GM19455 (cell line): ENCODE measurements at regions not wholly inside any gene's neighbourhood (a gene's known extent, or its start where the extent isn't known, plus 50 kb on each side); places are given as distances from the start of the nearest gene placed in this dataset.

Experiments used
- ATAC-seq: cut with Tn5 transposase; IDR thresholded peaks from one replicate; pipeline ENCODE4 v1.9.1; 2021; ENCODE audit not compliant: unreplicated experiment

DNA sequence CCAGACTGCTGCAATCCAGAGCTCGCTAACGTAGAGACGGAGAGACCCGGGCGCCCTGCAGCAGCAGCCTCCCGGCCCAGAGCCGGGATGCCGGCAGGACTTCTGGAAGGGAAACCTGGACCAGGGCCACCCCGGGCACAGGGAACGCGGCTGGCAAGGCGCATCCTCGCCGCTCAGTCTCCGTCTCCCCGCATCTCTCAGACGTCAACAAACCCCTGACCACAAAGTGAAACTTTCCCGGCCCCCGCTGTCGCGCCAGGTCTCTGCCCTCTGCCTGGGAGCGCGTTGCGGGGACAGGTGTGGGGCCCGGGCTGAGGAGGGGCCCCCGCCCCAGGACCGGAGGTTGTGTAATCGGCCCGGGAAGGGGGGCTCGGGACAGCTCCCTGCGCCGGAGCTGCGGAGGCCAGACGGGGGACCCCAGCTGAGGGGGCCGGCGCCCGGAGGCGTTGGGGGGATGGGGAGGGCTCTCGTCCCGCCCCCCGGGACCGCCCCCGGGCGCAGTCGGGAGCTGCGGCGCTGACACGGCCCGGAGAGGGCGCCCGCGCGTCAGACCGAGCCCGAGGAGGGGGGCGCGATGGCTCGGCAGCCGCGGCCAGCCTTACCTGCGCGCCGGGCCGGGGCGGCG, 116.6 kb upstream of the HIVEP3 start:
- ATAC-seq, result peak; percentile 78

DNA sequence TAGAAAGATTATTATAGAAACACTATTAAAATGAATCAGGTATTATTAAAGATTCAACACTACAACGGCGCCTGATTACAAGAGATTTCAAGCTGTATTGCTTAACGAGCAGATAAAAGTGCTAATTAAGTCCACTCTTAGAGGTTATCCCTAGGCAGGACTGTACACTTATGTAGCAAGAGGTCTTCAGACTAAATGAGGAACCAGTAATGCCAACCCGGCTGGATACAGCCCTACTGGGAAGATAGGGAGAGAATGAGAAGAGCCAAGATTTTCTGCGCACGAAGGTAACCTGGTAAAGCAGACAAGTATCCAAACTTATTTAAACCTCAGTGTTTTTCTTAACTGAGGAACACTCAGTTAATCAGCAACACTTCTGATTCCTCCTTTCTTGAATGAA, 115.7 kb upstream of the HIVEP3 start:
- no peak for ATAC-seq

DNA sequence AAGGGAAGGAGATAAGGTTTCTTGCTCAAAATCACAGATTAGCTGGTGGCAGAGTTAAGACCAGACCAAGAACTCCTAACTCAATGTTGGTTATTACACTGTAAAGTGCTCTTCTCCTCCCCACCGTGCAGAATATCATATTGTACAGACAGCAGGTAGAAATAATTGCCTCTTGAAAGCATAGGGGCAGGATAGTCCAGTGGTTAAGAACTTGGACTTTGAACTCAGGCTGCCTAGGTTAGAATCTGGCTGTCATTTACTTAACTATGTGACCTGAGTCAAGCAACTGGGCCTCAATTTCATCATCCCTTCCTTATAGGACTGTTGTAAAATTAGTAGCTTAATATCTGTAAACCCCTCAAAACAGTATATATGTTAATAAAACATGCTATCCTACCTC, 114.9 kb upstream of the HIVEP3 start:
- ATAC-seq, result no peak

DNA sequence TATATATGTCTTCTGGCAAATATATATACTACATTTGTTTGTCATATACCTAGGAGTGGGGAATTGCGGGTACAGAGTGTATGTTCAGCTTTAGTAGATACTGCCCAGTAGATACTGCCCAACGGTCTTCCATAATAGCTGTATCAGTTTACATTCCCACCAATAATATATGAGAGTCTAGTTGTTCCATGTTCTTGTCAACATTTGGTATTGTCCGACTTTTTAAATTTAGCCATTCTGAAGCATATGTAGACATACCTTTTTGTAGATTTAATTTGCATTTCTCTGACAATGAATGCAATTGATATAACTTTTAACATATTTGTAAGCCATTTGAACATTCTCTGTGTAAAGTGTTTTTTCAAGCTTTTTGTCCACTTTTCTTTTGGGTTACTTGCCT, 99.0 kb upstream of the HIVEP3 start:
- no peak for ATAC-seq

DNA sequence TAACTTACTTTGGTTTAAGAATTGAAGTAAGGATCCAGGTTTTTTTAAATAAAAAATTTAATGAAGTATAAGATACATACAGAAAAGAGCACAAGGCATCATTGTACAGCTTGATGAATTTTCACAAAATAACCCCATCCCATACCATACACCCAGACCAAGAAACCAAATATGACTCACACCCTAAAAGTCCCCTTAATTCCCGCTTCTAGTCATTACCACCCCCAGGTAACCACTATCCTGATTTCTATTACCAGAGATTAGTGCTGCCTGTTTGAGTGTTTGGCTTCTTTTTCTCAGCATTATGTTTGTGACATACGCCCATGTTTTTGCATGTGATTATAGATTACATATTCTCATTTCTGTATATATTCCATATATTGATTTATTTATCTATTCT, 98.5 kb upstream of the HIVEP3 start:
- ATAC-seq, result no peak

DNA sequence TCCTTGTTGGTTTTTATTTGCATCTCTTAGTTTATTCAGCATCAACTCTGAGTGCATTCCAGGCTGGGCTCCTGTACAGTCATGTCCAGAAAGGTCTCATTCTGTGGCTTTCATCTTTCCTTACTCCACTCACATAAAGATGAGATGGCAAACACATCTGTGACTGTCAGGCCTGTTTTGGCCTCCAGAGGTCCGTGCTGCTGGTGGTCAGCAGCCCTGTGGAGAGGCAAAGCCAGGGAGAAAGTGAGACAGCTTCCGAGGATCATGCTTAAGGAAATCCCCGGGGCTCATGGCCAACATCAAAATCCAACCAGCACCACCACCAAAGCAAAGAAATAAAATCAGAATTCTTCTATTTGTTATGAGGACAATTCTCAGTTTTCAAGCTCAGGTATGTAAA, 96.1 kb upstream of the HIVEP3 start:
- no peak for ATAC-seq

DNA sequence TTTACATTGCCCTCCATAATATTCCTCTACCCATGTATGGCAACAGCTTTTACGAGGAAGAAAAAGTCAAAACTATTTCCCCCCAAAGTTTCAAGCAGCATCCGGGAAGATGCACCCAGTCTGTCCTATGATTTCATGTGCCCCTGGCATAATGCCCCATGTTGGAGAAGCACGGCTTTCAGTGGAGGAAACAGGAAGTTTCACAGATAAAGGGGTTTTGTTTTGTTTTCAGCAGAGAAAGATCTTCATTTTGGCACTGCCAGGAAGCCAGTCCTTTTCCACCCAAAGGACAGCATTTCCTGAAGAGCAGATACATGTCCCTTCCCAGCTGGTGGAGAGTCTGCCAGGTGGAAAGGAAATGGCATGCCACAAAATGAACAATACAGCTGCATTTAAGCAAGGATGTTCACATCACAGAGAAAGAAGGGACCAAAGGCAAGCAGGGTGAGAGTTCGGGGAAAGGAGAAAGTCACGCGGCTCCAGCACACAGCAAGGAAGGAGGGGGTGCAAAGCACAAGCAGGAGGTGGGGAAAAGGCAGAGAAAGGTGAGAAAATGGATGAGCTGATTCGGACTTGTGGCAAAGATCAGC, 95.3 kb upstream of the HIVEP3 start:
- no peak for ATAC-seq

DNA sequence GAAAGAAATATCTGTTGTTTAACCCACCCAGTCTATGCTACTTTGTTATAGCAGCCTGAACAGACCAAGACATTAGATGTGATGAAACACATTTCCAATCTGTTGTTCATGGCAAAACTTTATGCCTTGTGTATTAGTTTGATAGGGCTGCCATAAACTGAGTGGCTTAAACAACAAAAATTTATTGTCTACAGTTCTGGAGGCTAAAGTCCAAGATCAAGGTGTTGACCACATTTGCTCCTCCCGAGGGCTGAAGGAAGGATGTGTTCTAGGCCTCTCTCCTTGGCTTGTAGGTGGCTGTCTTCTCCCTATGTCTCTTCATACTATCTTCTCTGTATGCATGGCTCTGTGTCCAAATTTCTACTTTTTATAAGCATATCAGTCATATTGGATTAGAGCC, 94.1 kb upstream of the HIVEP3 start:
- ATAC-seq, result no peak

DNA sequence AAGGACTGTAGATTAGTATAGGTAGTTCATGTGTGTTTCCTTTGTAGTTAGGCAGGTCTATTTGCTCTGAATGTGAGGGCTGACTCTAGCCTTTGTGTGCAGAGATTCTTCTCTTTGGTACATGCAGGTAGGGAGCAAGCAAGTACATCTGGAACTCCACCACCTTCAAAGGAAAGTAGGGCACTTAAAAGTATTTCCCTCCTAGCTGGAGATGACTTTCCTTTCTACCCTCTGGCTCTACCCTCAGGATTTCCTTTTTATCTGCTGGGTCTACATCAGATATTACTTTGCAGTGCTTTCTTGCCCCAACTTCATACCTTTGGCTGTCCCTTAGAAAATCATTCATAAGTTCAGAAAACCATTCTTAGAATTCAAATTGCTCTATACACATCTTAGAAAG, 91.7 kb upstream of the HIVEP3 start:
- no peak for ATAC-seq

DNA sequence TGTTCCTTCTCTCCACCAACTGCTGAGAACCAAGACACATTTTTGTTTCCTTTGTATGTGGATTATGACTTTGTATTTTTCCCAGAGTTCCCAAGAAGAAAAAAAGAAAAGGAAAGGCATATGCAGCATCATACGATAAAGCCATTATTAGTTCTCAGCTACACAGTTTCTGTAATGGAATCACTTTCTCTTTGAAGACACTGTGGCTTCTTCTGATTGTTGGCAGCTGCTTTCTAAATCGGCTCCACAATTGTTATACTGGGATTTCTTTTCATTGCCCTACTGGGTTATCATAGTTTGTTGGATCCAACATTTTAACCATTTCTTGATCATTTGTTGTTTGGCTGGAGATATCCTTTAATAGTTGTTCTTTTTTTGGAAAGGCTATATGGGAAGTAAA, 89.5 kb upstream of the HIVEP3 start:
- no peak for ATAC-seq

DNA sequence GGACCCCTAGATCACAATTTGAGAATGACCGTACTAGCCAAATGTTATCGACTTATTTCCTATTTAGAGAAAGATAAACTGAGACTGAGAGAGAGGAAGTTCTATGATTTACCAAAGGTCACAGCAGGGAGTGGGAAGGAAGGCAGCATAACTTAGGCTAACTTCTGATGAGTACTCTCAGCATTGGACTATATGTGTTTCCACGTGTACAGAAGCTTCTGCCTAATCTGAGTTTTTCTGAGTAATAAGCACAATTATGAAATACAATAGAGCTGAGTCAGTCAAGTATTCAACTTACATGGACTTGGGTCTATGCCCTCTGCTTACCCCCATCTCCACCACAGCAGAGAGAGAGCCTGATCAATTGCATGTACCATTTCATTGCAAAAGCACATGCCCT, 88.1 kb upstream of the HIVEP3 start:
- no peak for ATAC-seq

DNA sequence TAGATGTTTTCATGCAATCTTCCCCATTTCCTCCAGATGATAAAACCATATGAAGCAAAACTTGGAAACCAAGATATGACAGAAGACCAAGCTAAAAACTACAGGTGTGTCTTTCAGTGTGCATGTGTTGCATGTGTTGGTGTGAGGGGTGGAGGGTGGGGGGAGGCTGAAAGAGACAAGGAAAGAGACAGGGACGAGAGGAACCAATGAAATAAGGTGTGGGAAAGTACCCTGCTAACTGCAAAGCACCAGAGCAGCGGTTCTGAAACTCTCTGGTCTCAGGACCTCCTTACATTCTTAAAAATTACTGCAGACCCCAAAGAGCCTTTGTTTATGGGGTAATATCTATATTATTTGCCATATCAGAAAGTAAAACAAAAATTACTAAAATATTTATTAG, 87.4 kb upstream of the HIVEP3 start:
- ATAC-seq, result no peak

DNA sequence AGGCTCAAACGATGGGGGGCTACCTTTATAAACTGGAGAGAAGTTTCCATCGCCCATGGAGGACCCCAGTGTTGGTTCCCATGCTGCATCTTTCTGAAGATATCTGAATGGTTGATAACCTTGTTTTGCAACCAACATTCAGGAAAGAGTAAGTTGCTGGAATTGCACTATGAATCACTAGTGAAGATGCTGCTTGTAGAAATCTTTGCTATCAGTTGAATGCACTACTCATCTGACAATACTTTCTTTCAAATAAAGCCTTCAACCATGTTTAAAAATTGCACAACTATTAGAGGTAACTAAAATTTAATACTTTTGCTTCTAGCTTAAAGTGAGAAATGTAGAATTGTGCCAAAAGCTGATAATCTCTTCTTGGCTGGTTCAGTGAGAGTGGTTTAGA, 86.8 kb upstream of the HIVEP3 start:
- ATAC-seq, result no peak

DNA sequence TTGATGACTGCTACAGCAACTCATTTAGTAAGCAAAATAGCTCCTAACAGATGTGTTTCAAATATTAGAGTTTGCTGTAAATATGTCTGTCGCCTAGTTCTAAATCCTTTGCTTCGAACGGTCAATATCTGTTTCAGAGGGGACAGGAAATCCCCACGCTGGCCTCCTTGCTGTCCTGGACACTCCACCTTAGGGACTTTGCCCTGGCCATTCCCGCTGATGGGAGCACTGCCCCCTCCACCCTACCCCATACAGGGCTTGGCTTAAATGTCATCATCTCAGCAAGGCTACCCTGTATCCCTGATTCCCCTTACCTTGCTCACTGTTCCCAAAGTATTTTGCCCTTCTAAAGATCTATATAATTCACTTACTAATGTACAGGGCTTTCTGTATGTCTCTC, 86.1 kb upstream of the HIVEP3 start:
- ATAC-seq, result no peak

DNA sequence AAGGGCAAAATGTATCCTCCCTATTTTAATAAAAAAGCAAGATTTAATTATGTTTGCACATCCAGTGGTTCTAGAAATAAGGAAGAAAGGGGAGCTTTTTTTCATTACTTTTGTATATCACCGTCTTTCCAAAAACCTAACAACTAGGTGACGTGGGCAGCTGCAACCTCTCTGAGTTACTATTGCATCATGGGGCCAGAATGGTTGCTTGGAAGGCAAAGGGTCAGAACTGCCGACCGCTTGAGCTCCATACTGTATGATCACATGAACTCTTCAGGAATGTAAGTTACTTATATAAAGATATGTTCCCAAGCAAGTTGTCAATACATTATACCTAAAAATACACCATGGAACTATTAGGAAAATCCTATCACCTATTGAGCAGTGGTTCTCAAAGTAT, 85.6 kb upstream of the HIVEP3 start:
- ATAC-seq, result no peak

DNA sequence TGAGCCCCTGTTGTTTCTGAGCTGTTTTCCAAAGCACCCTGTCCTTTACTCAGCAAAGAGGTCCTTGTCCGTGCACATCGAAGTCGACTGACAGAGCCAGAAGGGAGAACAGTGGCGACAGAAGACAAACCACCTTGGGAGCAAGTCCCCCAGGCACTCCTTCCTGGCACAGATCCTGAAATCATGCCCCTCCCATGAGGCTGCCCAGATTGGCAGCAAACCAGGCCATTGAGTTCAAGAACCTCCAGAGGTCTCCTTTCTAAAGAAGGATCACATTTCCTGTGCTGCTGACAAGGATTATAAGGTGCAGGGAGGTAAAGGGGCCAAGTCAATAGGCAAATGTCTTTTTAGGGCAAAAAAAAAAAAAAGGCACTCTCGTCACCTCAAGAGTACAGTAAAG, 84.7 kb upstream of the HIVEP3 start:
- ATAC-seq, result no peak

DNA sequence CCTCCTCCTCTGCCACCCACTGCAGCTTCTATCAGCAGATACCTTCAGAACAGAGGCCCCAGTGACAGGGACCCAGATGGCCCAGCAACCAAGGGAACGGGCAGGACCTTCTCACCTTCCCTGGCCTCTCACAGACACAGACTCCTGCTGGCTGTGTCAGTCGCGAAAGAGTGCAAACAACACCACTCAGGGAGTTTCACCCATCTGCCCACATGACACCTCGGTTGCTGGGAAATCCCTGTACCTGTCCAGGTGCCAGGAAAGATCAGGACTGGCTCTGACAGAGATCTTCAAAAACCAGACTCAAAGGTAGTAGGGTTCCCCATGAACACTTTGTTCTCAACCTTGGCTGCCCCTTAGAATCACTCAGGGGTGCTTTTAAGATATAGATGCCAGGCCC, 83.5 kb upstream of the HIVEP3 start:
- ATAC-seq, result no peak

DNA sequence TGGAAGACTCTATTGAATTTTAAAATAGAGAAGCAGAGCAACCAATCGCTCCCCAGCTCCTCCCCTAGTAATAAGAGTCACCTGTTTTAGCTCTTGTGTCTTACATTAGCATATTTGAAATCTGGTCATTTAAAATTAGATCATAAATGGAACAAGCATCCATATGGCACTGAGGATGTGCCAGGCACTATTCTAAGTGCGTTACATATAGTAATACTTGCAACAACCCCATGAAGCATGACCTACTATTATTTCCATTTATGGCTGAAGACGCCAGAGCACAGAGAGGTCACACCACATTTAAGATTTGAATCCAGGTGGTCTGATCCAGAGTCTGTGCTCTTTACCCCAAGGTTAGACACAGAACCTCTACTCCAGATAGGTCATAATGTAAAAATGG, 82.0 kb upstream of the HIVEP3 start:
- no peak for ATAC-seq

DNA sequence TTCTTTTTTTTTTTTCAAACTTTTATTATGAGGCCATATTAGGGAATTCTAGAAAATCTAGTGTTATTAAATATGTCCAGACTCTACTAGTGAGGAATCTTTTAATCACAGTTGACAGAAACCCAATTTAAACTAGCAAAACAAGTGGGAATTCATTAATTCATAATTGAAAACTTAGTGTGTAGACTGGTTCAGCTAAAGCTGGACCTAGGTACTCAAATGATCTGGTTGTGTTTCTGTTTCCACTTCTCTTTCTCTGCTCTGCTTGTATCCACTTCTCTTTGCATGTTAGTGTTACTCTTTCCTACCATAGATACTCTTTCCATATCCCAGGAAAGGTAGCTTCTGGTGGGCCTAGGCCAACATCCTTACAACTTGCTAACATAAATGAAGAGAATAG, 81.2 kb upstream of the HIVEP3 start:
- ATAC-seq, result no peak

DNA sequence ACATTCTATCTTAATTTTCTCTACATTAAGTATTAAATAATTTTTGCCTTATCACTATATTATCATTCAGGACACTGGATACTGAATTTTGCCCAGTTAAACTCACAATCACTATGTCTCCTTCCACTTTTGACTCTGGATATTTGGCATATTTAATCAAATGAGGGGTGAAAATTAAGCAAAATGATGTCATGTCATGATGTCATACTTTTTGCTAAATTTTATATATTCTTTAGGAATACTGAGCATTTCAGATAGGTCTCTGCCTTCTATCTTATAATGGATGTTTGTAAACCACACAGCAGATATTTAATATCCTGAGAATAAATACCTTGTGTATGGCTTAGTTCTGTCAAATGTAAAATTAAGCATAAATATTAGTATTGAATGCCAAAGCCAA, 79.5 kb upstream of the HIVEP3 start:
- no peak for ATAC-seq

DNA sequence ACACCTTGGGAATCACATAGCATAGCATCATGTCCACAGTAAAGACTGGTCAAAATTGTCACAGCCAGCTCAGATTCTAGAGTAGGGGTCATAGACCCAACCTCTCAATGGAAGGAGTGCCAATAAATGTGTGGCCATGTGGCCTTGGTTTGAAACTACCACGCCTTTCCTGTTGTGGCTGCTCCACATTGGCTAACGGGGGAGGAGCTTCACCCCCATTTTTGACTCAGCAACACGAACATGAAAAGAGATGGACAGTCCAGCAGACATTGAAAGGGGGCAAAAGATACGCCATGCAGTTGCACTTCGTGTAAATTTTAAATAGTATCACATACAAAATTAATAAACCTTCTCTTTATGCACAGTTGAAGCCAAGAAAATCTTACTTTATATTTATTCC, 78.4 kb upstream of the HIVEP3 start:
- ATAC-seq, result no peak

DNA sequence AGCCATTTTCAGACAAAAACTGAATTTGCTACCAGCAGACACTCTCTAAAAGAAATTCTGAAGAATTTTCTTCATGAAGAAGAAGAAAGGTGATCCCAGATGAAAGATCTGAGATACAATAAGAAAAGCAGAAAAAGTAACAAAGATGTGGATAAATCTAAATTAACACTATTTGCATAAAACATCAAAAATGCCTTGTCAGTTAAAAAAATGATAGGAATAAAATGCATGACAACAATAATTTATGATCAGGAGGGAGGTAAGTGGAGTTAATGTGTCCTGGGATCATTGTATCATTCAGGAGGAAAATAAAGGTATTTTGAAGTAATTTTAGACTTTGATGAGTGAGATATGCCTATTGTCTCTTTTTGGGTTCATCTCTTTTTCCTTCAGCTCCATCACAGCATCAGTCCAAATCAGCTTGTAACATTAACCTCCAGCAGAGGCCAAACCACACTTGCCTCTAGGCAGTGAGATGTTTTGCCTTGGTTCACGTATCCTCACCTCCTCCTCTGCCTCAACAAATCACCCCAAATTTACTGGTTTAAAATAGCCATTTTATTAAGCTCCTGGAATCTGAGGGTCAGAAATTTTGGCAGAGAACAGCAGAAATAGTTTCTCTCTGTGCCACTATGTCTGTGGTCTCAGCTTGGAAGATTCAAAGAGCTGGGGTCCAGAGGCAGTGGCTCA, 76.9 kb upstream of the HIVEP3 start:
- no peak for ATAC-seq
